LoVo (cell line): ENCODE measurements at regions not wholly inside any gene's neighbourhood (a gene's known extent, or its start where the extent isn't known, plus 50 kb on each side); places are given as distances from the start of the nearest gene placed in this dataset.
"Not testable (repeated sequence)": the region's sequence is repeated elsewhere in the genome, so short reads cannot be mapped to it uniquely, and the experiment has no call there.

ENCODE experiments used
- DNase-seq: peaks from one replicate; pipeline ENCODE4 v3.0.0-alpha.2; 2016; ENCODE audit warnings: low spot score

DNA sequence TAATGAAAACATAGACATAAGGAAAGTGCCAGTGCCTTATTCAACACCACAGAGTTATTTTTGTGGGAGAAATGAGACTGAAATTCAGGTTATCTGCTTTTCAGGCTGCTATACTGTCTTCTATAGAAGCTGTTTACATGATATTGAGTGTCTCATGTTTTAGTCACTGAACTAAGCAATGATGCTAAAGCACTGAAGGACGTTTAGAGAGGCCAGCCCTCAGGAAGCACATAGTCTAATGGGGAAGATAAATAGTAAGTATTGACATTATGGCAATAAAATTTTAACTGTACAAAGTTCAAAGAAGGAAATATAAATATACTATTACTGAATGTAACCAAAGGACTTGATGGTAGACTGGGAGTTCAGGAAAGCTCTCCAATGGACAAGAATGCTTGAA lies 186.4 kb upstream of the ZC3H15 start:
- no peak for DNase-seq

DNA sequence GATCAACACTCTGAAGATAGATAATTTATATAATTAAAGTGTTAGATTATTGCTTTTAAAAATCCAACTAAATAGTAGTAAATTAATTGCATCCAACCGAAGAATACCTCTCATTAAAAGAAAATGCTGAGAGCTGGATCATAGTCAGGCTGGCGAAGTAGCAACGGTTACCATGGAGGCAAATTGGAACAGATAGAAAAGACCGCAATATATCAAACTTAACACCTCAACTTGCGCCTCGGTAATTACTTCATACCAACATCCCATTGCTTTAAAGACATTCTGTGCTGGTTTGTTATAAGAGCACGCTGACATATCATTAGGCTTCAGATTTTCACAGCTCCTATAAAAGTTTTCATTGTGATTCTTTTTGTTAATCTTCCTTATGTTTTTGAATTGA lies 183.8 kb upstream of the ZC3H15 start:
- no peak for DNase-seq

DNA sequence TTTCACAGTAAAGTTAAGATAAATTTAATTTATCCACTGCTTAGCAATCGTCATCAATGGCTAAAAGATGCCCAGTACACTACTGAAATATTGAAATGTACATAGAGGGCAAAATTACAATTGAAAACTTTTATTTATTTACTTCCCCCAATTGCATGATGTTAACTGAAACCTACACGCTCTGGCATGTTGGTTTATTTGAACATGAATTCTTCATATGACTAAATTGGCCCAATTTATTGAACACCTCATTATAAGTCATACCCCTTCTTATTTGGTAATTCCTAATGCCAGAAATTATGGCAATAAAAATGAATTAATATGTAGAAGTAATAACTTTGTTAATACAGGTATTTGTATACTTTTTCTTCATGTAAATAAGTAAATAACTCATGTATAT lies 183.0 kb upstream of the ZC3H15 start:
- no peak for DNase-seq

DNA sequence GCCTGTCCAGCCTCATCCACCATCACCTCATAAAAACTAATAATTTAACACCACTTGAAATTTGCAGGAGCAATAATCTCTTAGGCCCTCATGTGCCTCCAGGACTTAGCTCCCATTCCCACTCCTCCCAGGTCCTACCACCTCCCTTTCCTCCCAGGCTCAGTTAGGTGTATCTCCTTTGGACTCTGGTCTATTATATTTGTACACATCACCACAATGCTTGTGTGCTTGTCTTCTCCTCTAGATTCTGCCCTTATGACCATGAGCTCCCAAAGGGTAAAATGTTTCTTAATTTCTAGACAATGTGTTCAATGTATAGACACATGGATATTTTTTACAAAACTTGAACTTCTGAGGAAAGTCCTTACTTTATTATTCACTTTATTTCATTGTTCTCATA lies 182.0 kb upstream of the ZC3H15 start:
- no peak for DNase-seq

DNA sequence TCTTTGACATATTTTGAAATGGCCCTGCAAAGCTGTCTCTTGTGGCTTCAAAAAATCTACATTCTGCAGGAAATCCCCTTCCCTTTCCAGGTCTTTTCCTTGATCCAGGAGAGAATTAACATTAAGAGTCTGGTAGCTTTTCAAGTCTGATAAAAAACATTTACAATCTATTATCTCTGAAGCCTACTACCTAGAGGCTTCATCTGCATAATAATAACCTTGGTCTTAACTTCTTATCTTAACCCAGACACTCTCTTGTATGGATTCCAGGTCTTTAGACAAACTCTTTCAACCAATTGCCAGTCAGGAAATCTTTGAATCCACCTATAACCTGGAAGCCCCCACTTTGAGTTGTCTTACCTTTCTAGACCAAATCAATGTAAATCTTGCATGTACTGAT lies 179.3 kb upstream of the ZC3H15 start:
- DNase-seq: no peak

DNA sequence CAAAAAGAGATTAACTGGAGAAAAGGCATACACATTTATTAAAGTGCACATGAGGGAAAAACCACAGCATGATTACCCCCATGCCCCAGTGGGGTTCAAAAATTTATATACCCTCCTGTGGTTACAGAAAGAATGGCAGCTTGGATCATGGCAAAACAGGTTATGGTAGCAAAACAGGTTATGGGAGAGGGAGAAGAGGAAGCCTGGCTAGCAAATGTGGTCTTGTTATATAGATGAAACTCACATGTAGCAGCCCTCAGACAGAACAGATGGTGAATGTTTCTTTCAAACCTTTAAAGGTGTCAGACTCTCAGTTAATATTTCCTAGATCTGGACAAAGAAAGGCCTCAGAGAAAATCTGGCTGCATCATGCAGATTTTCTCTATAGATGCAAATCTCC lies 178.2 kb upstream of the ZC3H15 start:
- no peak for DNase-seq

DNA sequence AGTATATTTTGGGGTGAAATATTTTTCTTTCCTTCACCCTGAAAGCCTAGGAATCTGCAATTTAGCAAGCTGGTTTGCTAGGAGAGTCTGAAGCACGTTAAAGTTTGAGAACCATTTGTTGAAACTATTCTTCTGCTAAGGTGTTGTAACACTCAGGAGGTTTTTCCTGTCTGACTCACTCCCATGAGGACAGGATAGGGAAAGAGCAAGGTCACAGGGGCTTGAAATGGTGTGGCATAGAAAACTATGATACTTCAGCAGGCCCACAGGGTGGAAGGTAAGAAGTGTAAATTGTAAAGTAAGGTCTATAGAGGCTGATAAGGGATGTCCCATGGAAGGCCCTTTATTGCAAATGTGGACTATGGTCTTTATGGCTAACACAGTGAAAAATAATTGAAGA lies 177.7 kb upstream of the ZC3H15 start:
- no peak for DNase-seq

DNA sequence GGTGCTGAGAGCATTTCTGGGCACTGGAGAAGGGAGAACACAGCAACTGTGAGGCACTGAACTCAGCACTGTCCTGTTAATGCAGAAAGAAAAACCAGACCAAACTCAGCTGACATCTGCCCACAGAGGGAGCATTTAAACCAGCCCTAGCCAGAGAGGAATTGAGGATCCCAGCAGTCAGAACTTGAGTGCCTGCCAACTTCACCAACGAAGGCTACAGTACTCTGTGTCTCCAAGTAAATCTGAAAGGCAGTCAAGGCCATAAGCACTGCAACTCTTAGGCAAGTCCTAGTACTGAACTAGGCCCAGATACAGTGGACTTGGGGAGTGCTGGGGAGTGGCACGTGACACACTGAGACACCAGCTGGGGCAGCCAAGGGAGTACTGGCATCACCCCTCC lies 176.2 kb upstream of the ZC3H15 start:
- no peak for DNase-seq

DNA sequence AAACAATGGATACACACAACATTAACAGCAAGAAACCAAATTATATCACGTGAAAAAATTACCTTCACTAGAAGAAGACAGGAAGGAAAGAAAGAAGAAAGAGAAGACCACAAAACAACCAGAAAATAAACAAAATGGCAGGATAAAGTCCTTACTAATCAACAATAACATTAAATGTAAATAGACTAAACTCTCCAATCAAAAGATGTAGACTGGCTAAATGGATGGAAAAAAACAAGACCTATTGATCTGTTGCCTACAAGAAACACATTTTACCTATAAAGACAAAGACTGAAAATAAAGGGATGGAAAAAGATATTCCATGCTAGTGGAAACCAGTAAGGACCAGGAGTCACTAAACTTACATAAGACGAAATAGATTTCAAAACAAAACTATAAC lies 167.0 kb upstream of the ZC3H15 start:
- DNase-seq: no peak

DNA sequence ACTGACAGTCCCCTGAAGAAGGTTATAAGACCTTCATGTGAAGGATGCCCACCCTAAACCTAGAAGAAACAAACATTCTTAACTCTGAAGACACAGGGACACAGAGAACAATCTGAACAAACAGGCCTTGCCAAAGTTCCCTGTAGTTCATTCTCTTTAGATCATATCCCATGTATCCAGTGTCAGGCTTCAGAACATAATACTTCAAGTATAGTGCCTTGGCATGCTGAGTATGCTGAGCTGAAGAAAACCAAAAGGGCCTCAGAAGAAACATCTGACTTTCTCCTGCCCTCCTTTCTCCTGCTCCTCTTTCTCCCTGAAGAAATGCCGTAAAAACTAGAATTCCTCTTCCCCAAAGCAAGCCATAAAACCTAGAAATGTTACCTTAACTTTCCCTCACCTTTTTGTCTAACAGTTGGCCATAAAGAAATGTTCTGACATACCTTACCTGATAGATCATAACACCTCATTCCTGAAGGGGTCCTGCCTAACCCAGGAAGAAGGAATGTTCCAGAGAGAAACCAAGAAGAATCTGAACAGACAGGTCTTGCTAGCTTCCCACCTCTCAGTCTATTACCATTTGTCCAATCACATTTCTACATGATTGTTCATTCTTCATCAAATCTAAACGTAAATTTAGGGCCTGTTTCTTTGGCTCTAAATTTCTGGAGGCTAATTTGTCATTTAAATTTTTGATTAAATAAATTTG lies 160.1 kb upstream of the ZC3H15 start:
- DNase-seq: no peak

DNA sequence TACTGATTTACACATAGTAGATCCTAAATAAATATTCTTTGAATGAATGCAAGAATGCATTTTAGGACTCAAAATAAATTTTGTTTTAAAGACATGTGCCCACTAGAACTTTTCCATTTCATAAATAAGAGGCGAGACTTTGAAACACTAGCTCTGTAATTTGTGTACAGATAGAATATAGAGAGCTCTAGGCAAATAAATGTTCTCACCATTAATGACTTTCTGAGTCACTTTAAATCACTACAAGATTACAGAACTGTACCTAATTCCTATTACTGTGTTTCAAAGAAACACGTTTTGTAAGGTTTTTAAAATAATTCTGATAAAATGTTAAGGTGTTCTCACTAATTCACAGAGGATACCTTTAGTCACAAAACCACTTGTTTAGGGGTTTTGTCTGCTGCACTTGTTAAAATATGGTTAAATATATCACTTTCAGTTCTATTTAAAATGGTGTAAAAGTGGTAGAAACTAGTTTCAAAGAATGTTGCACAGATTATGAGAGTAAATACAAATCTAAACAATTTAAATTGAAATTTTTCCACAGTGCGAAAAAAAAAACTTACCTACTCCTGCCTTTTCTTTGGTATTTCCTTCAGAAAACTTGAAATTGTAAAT lies 158.7 kb upstream of the ZC3H15 start:
- no peak for DNase-seq

DNA sequence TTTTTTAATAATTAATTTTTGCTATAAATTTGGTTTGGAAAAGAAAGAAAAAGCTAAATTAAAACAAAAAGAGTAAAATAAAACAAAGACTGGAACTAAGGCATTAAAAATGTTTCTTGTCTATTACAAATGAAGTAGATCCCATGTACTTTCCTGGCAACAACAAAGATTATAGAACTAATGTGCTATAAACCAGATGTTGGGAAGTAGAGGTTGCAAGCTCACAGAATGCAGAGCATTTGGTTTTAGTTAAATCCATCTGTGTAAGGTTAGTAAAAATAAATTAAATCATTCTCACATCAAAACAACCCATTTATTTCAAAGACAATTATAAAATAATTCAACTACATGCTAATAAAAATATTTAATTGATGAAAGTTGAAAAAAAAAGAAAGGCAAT lies 157.2 kb upstream of the ZC3H15 start:
- DNase-seq: no peak

DNA sequence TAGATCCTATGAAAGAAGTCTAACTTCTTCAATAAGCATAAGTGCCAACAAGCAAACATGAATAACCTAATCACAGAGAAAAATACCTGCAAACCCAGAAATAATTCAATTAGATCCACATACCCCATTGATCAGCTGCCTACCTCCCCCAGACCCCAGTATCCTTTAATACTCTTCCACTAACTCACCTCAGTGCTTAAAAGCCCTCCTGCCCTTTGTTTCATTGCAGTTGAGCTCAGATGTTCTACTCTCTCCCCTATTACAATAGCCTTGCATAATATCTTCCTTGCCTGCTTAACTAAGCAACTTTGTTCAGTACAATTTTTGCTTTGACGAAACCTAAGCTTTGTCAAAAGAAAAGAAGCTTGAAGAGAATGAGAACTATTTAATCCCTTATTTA lies 156.0 kb upstream of the ZC3H15 start:
- no peak for DNase-seq

DNA sequence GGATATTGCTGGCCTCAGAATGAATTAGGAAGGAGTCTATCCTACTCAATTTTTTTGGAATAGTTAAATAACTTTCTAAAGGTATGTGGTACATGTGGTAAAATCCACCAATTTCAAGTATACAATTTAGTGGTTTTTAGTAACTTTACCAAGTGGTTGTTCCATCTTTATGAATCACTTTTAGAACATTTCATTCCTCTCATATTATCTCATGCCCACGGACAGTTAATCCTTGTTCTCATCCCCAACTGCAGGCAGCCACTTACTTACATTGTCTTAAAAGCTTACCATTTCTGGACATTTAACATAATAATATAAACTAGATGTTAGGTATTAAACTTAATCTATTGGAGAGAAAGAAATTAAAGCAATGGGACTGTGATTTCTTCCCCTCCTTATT lies 146.3 kb upstream of the ZC3H15 start:
- no peak for DNase-seq

DNA sequence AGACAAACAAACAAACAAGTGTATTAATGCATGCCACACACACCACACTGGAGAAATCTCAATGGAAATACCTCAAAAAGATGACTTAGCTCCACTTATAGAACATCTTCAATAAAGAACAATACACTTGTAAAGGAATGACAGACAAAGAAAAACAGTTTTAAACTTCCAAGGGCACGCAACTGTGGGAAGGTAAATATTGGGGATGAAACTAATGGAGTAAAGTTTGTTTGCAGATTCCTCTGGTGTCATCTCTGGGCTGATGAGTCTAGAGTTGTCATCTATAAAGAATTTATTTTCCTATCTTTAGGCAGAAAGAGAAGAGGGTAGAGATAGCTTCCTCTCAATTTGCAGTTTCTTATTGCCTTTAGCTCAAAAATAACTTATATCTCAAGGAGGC lies 144.0 kb upstream of the ZC3H15 start:
- no peak for DNase-seq

DNA sequence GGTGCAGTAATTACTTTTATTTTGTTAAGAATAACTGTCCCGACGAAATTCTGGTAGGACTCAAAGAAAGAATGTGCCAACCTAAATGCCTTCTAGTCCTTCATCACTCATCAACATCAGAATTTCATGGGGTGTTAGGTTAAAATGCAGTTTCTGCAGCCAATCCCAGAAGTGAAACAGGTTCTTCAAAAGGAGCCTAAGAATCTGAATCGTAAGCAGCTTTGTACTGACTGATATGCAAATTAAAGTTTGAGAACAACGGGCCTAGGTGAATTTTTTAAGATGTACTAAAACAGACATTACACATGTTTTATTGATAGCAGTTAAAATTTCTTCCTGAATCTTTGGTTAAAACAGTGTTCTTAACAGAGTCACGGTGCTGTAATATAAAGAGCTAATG lies 140.3 kb upstream of the ZC3H15 start:
- DNase-seq: no peak

DNA sequence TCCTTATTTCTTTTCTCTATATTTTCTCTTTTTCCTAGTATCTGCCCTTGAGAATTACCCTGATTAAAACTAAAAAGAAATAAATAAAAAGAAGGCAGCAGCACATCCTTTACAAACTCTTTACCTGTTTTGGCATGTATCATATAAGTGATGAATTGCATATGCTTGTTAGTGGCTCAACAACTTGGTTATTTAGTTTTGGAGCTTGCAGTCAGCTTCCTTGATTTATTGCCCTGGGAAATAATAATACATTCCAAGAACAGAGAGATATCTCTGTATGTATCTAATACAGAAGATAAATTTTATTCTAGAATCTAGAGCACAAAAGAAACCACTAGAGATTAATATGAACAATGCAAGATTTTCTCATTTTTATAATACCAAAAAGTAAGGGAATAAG lies 139.8 kb upstream of the ZC3H15 start:
- no peak for DNase-seq

DNA sequence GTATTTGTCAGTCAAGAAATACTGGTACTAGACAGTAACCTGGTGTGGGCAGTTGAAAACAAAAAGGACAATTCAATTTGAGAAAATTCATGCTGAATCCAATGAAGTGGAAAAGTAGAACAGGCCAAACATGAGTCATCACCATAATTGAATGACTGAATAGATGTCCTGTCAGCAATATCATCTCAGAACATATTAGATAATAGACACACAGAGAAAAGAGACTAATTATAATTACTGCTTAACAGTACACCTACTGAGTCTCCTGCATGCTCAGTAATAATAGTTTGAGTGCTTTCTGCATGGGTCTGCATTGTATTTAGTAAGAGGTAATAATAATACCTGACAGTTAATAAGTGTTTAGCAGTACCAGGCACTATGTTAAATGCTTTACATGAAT lies 138.6 kb upstream of the ZC3H15 start:
- DNase-seq: no peak

DNA sequence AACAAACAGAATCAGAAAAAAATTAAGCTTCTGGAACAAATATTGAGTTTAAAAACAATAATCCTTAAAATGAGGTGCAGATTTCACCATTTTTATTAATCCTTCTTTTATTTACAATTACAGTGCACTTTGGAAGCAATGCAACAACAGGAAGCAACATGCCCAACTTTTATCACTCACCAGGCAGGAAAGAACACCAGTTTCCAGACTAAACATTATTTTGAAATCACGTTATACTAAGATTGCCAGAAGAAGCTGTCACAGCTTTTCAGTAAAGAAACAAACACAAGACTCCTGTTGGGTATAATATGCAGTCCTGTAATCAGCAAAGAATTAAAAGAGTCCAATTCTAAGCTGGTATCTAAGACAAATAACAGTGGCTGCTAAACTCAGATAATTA lies 137.9 kb upstream of the ZC3H15 start:
- no peak for DNase-seq

DNA sequence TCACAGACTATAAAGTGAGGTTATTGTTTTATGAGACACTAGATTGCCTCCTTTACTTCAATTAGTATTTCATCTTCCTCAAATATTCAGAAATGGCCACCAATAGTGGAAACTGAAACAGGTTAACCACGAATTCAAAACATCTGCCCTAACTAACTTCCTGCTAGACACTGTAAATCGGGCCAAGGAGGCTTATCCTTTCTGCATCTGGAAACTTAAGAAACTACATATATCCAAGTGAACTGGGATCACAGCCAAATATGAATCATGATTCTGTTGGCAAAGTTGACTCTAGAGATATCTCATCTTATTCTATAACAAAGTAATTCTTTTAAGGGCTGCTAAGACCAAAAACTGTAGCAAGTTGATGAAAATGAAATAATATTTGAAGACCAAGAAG lies 136.6 kb upstream of the ZC3H15 start:
- DNase-seq: peak; percentile 45

DNA sequence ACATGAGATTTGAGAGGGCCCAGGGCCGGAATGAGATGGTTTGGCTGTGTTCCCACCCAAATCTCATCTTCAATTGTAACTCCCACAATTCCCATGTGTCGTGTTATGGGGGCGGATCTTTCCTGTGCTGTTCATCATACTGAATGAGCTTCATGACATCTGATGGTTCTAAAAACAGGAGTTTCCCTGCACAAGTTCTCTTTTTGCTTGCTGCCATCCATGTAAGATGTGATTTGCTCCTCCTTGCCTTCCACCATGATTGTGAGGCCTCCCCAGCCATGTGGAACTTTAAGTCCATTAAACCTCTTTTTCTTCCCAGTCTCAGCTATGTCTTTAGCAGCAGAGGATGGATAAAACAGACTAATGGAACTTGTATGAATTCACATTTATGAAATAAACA lies 131.9 kb upstream of the ZC3H15 start:
- DNase-seq: not testable (repeated sequence)

DNA sequence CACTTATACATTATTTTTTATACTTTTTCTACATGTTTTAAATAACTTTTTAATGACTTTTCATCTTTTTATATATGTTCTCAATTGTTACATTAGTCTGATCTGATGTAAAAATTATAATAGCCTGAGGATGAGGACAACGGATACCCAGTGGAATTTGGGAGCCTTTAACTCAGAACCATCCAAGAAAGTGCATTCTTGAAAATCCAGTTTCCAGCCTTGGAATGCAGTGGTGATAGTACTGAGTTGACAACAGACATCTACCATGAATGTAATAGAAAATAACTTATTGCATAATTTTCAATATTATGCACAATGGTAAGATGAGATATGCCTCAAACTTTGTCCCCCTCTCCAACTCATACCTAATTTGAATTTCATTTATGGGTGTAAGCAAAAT lies 120.7 kb upstream of the ZC3H15 start:
- DNase-seq: no peak

DNA sequence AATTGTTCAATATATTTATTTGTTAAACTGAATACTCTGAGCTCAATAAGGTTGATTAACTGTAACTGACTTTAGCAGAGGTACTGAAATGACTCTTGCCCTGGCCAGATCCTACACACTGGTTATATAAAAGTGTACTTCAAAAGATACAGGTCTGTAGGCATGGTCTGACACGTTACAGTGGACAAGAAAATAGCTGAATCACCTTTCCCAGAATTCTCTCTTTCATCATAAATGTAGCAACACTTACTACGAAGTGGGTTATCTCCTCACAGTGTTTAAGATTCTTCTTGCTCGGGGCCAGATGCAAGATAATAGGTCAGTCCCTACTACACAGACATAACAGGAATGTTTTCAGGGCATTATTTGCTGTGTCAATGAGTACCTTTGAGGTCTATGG lies 107.0 kb upstream of the ZC3H15 start:
- no peak for DNase-seq

DNA sequence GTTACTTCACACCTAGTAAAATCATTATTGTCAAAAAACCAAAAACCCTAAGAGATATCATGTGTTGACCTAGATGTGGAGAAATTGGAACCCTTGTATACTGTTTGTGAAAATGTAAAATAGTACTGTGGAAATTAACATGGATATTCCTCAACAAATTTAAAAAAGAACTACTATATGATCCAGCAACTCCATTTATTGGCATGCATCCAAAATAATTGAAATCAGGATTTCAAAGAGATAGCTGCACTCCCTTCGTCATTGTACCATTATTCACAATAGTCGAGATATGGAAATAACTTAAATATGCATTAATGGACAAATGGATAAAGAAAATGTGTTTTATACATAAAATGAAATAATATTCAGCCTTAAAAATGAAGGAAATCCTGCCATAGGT lies 105.3 kb upstream of the ZC3H15 start:
- no peak for DNase-seq
